ENCODE measurements at regions not wholly inside any gene's neighbourhood (a gene's known extent, or its start where the extent isn't known, plus 50 kb on each side); places are given as distances from the start of the nearest gene placed in this dataset.
"Not testable (repeated sequence)": the region's sequence is repeated elsewhere in the genome, so short reads cannot be mapped to it uniquely, and the experiment has no call there.

DNA sequence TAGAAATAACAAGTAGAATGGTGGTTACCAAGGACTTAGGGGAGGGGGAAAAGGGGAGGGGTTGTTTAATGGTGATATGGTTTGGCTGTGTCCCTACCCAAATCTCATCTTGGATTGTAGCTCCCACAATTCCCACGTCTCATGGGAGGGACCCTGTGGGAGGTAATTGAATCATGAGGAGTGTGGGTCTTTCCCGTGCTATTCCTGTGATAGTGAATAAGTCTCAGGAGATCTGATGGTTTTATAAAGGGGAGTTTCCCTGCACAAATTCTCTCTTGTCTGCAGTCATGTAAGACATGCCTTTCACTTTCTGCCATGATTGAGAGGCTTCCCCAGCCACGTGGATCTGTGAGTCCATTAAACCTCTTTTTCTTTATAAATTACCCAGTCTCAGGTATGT, 102.9 kb upstream of the PIAS1 start:
- TF ChIP-seq, protein P1, sequence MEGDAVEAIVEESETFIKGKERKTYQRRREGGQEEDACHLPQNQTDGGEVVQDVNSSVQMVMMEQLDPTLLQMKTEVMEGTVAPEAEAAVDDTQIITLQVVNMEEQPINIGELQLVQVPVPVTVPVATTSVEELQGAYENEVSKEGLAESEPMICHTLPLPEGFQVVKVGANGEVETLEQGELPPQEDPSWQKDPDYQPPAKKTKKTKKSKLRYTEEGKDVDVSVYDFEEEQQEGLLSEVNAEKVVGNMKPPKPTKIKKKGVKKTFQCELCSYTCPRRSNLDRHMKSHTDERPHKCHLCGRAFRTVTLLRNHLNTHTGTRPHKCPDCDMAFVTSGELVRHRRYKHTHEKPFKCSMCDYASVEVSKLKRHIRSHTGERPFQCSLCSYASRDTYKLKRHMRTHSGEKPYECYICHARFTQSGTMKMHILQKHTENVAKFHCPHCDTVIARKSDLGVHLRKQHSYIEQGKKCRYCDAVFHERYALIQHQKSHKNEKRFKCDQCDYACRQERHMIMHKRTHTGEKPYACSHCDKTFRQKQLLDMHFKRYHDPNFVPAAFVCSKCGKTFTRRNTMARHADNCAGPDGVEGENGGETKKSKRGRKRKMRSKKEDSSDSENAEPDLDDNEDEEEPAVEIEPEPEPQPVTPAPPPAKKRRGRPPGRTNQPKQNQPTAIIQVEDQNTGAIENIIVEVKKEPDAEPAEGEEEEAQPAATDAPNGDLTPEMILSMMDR (IDR thresholded peaks at IDR 0.05), result not testable (repeated sequence)
- not testable (repeated sequence) for TF ChIP-seq POLR2A (IDR thresholded peaks at IDR 0.05)

Measured in adrenal gland (tissue), 5 donors.